GM06990 (cell line): ENCODE measurements at regions not wholly inside any gene's neighbourhood (a gene's known extent, or its start where the extent isn't known, plus 50 kb on each side); places are given as distances from the start of the nearest gene placed in this dataset.

Experiments used
- DNase-seq: peaks from one replicate; pipeline ENCODE4 v3.0.0-alpha.2; 2011; ENCODE audit not compliant: insufficient read length; ENCODE audit errors: extremely low read depth
- H3K27me3 ChIP-seq: replicated peaks from 2 replicates; pipeline ENCODE4 v1.6.0; 2011; ENCODE audit warnings: low read length; ENCODE audit not compliant: control insufficient read depth, insufficient read depth
- H3K36me3 ChIP-seq: 2 replicates; pipeline ENCODE4 v1.5.1; 2011; ENCODE audit warnings: low read length; ENCODE audit not compliant: control insufficient read depth, insufficient read depth
- H3K4me3 ChIP-seq: replicated peaks from 2 replicates; pipeline ENCODE4 v1.5.1; 2011; ENCODE audit warnings: low read depth, mild to moderate bottlenecking, control low read depth, low read length
- TF ChIP-seq, protein P1 (sequence below): IDR thresholded peaks from 2 replicates; pipeline ENCODE4 v1.5.1; 2011; ENCODE audit warnings: low read length, control low read depth, mild to moderate bottlenecking, inconsistent platforms; ENCODE audit not compliant: insufficient read depth, poor library complexity, severe bottlenecking

DNA sequence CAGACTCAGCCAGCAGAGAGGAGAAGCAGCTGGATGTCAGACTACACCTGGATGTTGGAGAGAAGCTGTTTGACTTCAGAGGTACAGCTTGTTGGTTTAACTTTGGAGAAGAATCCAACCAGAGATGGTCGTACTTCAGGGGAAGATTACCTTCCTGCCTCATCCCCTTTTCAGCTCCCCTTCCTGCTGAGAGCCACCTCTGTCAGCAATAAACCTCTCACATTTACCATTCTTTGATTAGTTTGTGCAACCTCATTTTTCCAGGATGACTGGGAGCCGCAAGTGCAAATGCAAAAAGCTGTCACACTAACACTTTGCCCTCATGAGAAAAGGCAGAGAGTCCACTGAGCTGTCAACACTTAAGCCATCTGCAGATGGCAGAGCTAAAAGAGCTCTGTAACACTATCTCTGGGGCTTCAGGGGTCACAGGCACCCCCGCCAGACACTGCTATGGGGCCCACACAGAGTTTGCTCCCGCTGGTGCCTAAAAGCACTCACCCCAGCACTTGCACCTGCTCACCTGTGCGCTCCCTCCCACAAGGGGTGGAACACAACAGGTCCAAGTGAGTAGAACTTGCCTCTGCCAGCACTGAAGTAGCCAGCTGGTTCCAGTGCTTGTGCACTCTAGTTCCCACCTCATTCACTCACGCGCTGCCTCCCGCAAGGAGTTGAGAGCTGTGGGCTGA lies 391.7 kb downstream of the METTL4 start:
- Histone ChIP-seq H3K27me3 (no peaks in the 10 kb centered on the region), H3K4me3 (no peak overlapping the region), H3K36me3 (no peaks in the 10 kb centered on the region)
- DNase-seq: no peak
- TF ChIP-seq, protein P1, sequence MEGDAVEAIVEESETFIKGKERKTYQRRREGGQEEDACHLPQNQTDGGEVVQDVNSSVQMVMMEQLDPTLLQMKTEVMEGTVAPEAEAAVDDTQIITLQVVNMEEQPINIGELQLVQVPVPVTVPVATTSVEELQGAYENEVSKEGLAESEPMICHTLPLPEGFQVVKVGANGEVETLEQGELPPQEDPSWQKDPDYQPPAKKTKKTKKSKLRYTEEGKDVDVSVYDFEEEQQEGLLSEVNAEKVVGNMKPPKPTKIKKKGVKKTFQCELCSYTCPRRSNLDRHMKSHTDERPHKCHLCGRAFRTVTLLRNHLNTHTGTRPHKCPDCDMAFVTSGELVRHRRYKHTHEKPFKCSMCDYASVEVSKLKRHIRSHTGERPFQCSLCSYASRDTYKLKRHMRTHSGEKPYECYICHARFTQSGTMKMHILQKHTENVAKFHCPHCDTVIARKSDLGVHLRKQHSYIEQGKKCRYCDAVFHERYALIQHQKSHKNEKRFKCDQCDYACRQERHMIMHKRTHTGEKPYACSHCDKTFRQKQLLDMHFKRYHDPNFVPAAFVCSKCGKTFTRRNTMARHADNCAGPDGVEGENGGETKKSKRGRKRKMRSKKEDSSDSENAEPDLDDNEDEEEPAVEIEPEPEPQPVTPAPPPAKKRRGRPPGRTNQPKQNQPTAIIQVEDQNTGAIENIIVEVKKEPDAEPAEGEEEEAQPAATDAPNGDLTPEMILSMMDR: no peak

DNA sequence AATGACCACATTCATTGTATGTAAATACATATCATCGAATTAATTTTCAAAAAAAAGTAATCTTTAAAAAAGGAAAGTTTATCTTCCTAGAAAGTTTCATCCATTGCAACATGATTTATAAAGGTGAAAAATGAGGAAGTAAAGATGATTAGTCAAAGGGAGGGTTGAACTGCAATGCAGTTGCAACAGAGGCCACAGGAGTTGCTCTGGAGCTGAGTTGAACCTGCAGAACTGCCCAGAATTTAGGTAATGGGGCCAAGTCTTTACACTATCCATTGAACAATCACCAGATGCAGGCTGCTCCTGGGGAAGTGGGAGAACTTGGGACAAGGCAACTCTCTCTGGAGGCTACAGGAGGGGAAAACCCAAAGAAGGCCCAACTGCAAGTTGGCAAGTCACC lies 390.7 kb downstream of the METTL4 start:
- no peaks in the 10 kb centered on the region for H3K36me3 ChIP-seq
- no peaks in the 10 kb centered on the region for H3K27me3 ChIP-seq
- DNase-seq: no peak
- TF ChIP-seq, protein P1: no peak
- no peak overlapping the region for H3K4me3 ChIP-seq

DNA sequence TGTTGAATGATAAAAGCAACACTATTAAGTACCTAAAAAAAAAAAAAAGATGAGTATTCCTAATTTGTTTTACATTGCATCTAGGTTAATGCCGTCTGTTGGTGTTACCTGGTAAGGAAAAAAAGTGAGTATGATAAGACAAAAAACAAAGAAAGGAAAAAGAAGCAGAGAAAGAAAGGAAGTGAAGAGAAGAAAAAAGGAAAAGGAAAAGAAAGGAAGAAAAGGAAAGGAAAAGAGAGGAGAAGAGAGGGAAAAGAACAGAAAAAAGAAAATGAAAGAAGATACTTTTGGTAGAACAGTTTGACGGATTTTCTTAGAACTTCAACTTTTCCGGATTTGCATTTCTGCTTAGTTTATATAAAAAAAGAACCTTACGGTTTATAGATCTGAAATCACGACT lies 387.9 kb downstream of the METTL4 start:
- Histone ChIP-seq H3K36me3 (no peaks in the 10 kb centered on the region), H3K27me3 (no peaks in the 10 kb centered on the region), H3K4me3 (no peak overlapping the region)
- TF ChIP-seq, protein P1: no peak
- no peak for DNase-seq

DNA sequence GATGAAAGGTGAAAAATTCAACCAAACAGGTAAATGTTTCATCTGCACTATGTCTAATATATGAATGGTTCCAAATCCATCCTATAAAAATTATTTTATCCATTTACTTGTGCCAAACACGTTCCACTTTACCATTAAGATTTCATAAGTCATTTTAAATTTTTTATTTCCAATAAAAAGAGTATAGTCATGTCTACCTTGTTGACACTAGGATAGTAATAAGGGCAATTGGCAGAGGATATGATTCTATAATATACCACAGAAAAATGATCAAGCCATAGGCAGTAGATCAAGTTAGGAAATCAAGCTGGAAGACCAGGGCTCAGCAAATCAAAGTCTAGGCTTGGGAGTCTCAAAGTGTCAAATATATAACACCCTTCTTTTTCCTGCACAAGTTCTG lies 384.3 kb downstream of the METTL4 start:
- TF ChIP-seq, protein P1: no peak
- H3K36me3 ChIP-seq: no peaks in the 10 kb centered on the region
- no peak for DNase-seq
- no peak overlapping the region for H3K4me3 ChIP-seq
- H3K27me3 ChIP-seq: no peaks in the 10 kb centered on the region

DNA sequence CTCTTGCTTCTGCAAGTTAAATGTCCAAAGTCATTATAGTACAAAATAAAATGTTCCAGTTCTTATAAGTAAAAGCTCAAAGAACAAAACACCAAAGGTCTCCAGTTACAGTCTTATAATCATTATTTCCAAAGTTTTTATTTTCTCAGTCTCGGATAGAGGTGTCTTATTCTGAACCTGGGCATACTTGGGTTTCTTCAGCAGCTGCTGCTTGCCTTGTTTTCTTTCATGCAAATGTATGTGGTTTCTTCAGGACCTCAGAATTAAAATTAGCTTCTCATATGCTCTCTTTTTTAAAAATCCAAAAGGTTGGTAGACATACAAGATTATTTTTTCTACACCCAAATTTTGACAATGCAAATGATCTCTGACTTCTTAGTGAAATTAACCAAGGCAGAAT lies 383.0 kb downstream of the METTL4 start:
- TF ChIP-seq, protein P1: no peak
- Histone ChIP-seq H3K36me3 (no peaks in the 10 kb centered on the region), H3K27me3 (no peaks in the 10 kb centered on the region), H3K4me3 (no peak overlapping the region)
- no peak for DNase-seq

DNA sequence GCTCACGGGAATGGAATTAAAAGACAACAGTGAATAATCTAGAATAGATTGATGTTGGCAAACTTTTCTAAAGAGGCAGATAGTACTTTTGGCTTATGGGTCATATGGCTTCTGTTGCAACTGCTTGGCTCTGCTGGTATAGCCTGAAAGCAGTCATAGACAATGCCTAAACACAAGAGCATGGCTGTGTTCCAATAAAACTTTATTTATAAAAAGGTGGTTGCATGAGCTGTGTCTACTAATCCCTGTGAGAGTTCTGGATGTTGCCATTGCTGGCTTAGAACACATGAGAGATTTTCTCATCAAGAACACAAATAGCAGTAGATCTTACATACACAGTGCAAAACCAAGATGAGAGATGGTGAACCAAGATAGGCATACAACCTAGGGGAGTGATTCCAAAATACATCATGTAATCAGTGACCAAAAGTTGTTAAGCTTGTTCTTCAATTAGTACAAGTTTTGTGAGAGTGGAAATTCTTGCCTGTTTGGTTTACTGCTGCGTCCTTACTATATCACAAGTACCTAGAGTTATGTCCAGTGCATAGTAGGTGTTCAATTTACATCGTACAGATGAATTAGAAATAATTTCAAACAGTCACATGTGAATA lies 380.0 kb downstream of the METTL4 start:
- no peaks in the 10 kb centered on the region for H3K36me3 ChIP-seq
- TF ChIP-seq, protein P1: no peak
- no peaks in the 10 kb centered on the region for H3K27me3 ChIP-seq
- no peak overlapping the region for H3K4me3 ChIP-seq
- no peak for DNase-seq
